ENCODE measurements at regions not wholly inside any gene's neighbourhood (a gene's known extent, or its start where the extent isn't known, plus 50 kb on each side); places are given as distances from the start of the nearest gene placed in this dataset.

DNA sequence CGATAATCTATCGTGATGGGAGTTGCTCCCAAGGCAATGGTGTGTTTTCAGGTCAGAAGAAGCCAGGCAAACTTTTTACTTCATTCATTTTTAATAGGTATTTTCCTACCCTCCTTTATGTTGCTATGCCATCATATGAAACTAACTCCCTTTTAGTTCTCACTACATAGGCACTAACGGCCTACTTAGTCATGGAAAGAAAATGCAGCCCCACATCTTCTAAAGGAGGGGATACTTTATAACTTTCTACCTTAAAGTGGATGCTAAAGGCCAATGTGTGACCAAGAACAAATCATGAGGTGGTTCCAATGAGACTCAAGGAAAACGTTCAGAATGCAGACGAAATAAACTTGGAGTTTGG is 193.8 kb downstream of the FOXA2 start:
- Histone ChIP-seq H3K27ac (no peak overlapping the region), H3K4me3 (ENCODE audit: low read depth, low read length) (no peak overlapping the region), H3K9me3 (ENCODE audit: severe bottlenecking) (no peaks in the 10 kb centered on the region), H3K36me3 (no peaks in the 10 kb centered on the region), H3K27me3 (ENCODE audit: insufficient read depth, low read depth, severe bottlenecking) (peaks cover 58% of the 10 kb centered on the region)
- TF ChIP-seq, protein P1, sequence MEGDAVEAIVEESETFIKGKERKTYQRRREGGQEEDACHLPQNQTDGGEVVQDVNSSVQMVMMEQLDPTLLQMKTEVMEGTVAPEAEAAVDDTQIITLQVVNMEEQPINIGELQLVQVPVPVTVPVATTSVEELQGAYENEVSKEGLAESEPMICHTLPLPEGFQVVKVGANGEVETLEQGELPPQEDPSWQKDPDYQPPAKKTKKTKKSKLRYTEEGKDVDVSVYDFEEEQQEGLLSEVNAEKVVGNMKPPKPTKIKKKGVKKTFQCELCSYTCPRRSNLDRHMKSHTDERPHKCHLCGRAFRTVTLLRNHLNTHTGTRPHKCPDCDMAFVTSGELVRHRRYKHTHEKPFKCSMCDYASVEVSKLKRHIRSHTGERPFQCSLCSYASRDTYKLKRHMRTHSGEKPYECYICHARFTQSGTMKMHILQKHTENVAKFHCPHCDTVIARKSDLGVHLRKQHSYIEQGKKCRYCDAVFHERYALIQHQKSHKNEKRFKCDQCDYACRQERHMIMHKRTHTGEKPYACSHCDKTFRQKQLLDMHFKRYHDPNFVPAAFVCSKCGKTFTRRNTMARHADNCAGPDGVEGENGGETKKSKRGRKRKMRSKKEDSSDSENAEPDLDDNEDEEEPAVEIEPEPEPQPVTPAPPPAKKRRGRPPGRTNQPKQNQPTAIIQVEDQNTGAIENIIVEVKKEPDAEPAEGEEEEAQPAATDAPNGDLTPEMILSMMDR (IDR thresholded peaks at IDR 0.05; ENCODE audit: low read depth, low read length): no peak
- no peak for DNase-seq

DNA sequence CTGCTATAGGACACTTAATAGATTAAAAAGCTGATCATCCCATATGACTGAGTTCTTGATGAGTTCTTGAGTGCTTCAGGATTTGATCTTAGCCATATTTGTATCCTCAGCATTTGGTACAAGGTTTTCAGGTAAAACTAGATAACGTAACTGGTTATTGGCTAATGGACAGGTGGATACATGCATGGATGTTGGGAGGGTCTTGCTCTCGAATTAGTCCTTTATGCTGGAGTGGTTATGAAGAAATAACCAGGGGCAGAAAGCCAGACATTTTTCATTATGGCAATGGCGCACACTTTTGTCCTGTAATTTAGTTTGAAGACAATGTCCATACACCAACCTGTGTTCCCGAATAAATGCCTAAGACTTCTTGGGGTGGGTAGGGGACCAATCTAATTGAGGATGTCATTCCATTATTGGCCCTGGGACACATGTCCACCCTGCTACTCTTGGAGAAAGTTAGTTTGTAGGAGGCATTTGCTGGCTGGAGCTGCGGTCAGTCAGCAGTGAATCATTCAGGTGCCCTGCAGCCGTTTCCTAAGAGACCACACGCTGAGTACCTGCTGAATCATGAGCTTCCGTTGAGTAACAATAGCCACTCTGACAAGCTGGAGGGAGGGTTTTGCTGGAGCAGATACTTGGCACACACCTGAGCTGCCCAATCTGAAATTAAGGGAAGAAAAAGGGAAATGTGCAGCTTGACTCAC is 194.4 kb downstream of the FOXA2 start:
- TF ChIP-seq, protein P1 (IDR thresholded peaks at IDR 0.05; ENCODE audit: low read depth, low read length): no peak
- no peak overlapping the region for H3K4me3 ChIP-seq (ENCODE audit: low read depth, low read length)
- DNase-seq: no peak

DNA sequence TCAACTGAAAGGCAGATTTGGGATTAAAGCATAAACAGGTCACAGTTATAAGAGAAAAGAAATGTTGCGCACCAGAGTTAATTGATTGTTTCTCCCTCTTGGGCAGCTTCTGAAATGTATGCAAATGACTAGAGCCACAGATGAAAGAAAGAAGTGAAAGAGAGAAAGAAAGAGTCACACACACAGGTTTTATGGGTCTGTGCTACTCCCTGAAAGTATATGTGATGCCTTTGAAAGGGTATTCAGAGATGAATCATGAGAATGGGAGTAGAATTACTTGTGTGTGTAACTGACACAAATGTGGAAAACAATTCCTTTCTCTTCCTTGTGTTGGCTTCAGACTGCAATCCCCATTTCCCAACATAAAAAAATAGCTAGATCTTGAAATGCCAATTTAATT is 196.9 kb downstream of the FOXA2 start:
- peaks cover 52% of the 10 kb centered on the region for H3K27me3 ChIP-seq (ENCODE audit: insufficient read depth, low read depth, severe bottlenecking)
- no peak overlapping the region for H3K27ac ChIP-seq
- no peak for DNase-seq
- no peaks in the 10 kb centered on the region for H3K36me3 ChIP-seq
- H3K4me3 ChIP-seq (ENCODE audit: low read depth, low read length): no peak overlapping the region
- TF ChIP-seq, protein P1 (IDR thresholded peaks at IDR 0.05; ENCODE audit: low read depth, low read length): no peak
- no peaks in the 10 kb centered on the region for H3K9me3 ChIP-seq (ENCODE audit: severe bottlenecking)

More for the DNA sequence above, 194.4 kb downstream of the FOXA2 start:
- no peak overlapping the region for H3K27ac ChIP-seq
- no peaks in the 10 kb centered on the region for H3K9me3 ChIP-seq (ENCODE audit: severe bottlenecking)
- no peaks in the 10 kb centered on the region for H3K36me3 ChIP-seq
- H3K27me3 ChIP-seq (ENCODE audit: insufficient read depth, low read depth, severe bottlenecking): peaks cover 54% of the 10 kb centered on the region

DNA sequence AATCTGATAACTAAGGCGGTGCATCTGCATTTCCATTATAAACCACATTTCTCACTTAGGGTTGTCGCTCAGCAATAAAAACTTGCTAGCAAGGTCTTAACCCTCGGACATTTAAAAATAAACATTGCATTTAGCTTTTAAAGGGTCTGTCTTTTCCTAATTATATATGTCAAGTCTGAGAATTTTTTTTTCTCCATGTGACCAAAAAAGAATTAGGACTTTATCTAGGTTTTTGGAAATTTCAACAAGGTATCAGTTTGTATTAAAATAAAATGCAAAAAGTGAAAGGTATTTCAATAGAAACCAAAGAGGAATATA is 198.1 kb downstream of the FOXA2 start:
- Histone ChIP-seq H3K27me3 (ENCODE audit: insufficient read depth, low read depth, severe bottlenecking) (peaks cover 58% of the 10 kb centered on the region), H3K36me3 (no peaks in the 10 kb centered on the region), H3K27ac (no peak overlapping the region), H3K4me3 (ENCODE audit: low read depth, low read length) (no peak overlapping the region), H3K9me3 (ENCODE audit: severe bottlenecking) (no peaks in the 10 kb centered on the region)
- DNase-seq: no peak
- TF ChIP-seq, protein P1 (IDR thresholded peaks at IDR 0.05; ENCODE audit: low read depth, low read length): no peak

DNA sequence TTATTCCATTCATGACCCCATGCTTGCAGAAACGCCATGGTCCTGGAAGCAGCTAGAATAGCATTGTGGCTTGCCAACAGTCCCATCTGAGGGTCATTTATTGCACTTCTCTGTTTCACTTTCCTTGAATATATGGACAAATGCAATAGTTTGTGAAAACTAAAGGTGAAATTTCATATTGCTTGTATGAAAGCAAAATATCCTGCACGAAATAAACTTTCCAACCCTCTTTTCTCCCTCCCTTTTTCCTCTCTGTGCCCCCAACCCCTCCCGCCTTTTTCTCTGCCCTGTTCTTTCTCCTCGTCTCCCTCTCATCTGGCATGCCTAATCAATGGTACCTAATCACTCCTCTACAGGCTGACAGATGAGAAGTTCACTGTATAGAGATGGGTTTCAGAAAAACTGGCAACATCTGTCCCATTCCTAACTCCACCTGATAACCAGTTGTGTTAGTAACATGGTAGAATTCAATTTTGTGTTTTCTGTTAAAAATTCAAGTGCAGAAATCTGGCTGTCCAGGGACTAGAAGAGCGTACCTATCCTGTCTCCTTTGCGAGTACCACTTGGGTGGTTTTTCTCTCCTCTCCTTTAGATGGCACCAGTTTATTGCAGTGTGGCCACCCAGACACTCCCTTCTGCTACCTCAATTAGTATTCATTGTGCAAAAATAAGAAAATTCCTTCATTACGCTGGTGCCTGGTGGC is 198.6 kb downstream of the FOXA2 start:
- TF ChIP-seq, protein P1 (IDR thresholded peaks at IDR 0.05; ENCODE audit: low read depth, low read length): no peak
- no peak overlapping the region for H3K4me3 ChIP-seq (ENCODE audit: low read depth, low read length)
- H3K27ac ChIP-seq: no peak overlapping the region
- DNase-seq: no peak
- H3K36me3 ChIP-seq: no peaks in the 10 kb centered on the region
- H3K9me3 ChIP-seq (ENCODE audit: severe bottlenecking): no peaks in the 10 kb centered on the region
- peaks cover 54% of the 10 kb centered on the region for H3K27me3 ChIP-seq (ENCODE audit: insufficient read depth, low read depth, severe bottlenecking)

All from WERI-Rb-1 (cell line).